Testis (tissue), 2 donors: ENCODE measurements at regions not wholly inside any gene's neighbourhood (a gene's known extent, or its start where the extent isn't known, plus 50 kb on each side); places are given as distances from the start of the nearest gene placed in this dataset.

Source experiments
- DNase-seq: peaks from one replicate; pipeline ENCODE4 v3.0.0-alpha.2; 2019
- H3K27ac ChIP-seq, 2 donors: fragments of 200-600 bp; sonication (generic); one replicate each; pipeline ENCODE4 v1.5.1; 2019
- H3K27me3 ChIP-seq: fragments of 200-600 bp; sonication (generic); one replicate; pipeline ENCODE4 v1.5.1; 2019
- H3K36me3 ChIP-seq: fragments of 200-600 bp; sonication (generic); one replicate; pipeline ENCODE4 v1.5.1; 2017; ENCODE audit warnings: low read depth; ENCODE audit errors: missing control alignments
- H3K4me1 ChIP-seq: fragments of 200-600 bp; sonication (generic); one replicate; pipeline ENCODE4 v1.5.1; 2019
- H3K4me3 ChIP-seq, 2 donors: fragments of 200-600 bp; sonication (generic); one replicate each; pipeline ENCODE4 v1.5.1; 2017 to 2019
- H3K9me3 ChIP-seq: fragments of 200-600 bp; sonication (generic); one replicate; pipeline ENCODE4 v1.5.1; 2017
- CTCF ChIP-seq, 3 experiments: fragments of 450-650 bp in 2 of 3; fragments of 200-600 bp in 1 of 3; sonication (generic) in 1 of 3; IDR thresholded peaks; one replicate each; pipeline ENCODE4 v1.5.1; 2016 to 2019; ENCODE audit warnings: antibody characterized with exemption in 3 of 3, mild to moderate bottlenecking in 2 of 3, moderate library complexity in 1 of 3
- POLR2A ChIP-seq: fragments of 450-650 bp; IDR thresholded peaks from one replicate; pipeline ENCODE4 v1.6.1; 2017; ENCODE audit warnings: antibody characterized with exemption, mild to moderate bottlenecking, moderate library complexity
- WGBS, 2 donors: methylation state at CpG; one replicate each; pipeline ENCODE4 v1.1.5; 2018; 5-methylcytosine and 5-hydroxymethylcytosine counted together
- intact Hi-C: fragments of 100-400 bp; cut with DNase I; formaldehyde crosslinking; loops from one replicate; pipeline ENCODE4 v1.15.1; 2023; ENCODE audit warnings: low total_unique reads

GRCh38 chr14:55949708-55950107 lies 168.5 kb upstream of the PELI2 start:
- no peaks in the 10 kb centered on the region for H3K9me3 ChIP-seq
- no peaks in the 10 kb centered on the region for H3K27me3 ChIP-seq
- H3K4me3 ChIP-seq, result no peak overlapping the region
- H3K4me1 ChIP-seq, result no peaks in the 10 kb centered on the region
- no peak for TF ChIP-seq CTCF (IDR thresholded peaks at IDR 0.05)
- TF ChIP-seq POLR2A, result no peak
- intact Hi-C loops, result no loop called here
- WGBS, 2 donors, result 73 to 81% methylated on average over 3 of the region's 3 CpGs
- H3K27ac ChIP-seq, result no peak overlapping the region
- DNase-seq, result no peak
- no peaks in the 10 kb centered on the region for H3K36me3 ChIP-seq

GRCh38 chr14:55950135-55950534 lies 168.1 kb upstream of the PELI2 start:
- 62 to 67% methylated on average over 7 of the region's 7 CpGs for WGBS, 2 donors
- H3K9me3 ChIP-seq, result no peaks in the 10 kb centered on the region
- TF ChIP-seq POLR2A, result no peak
- no peak for TF ChIP-seq CTCF (IDR thresholded peaks at IDR 0.05)
- no peak overlapping the region for H3K4me3 ChIP-seq
- H3K36me3 ChIP-seq, result no peaks in the 10 kb centered on the region
- intact Hi-C loops, result no loop called here
- no peak overlapping the region for H3K27ac ChIP-seq
- no peaks in the 10 kb centered on the region for H3K4me1 ChIP-seq
- H3K27me3 ChIP-seq, result no peaks in the 10 kb centered on the region
- DNase-seq, result no peak

- DNase-seq, result no peak
- WGBS, 2 donors, result 88 to 95% methylated on average over 7 to 9 of the region's 9 CpGs
- intact Hi-C loops, result no loop called here
- Histone ChIP-seq H3K4me3 (no peak overlapping the region), H3K4me1 (no peaks in the 10 kb centered on the region), H3K9me3 (no peaks in the 10 kb centered on the region), H3K27ac (no peak overlapping the region), H3K27me3 (no peaks in the 10 kb centered on the region), H3K36me3 (no peaks in the 10 kb centered on the region)
- TF ChIP-seq POLR2A (no peak), CTCF (IDR thresholded peaks at IDR 0.05) (no peak)
These were observed 166.6 kb upstream of the PELI2 start for GRCh38 chr14:55951341-55952206.

GRCh38 chr14:55954108-55954507 lies 164.1 kb upstream of the PELI2 start:
- intact Hi-C loops, result no loop called here
- H3K36me3 ChIP-seq, result no peaks in the 10 kb centered on the region
- H3K27ac ChIP-seq, result no peak overlapping the region
- TF ChIP-seq CTCF (IDR thresholded peaks at IDR 0.05) (no peak), POLR2A (no peak)
- H3K4me1 ChIP-seq, result no peaks in the 10 kb centered on the region
- DNase-seq, result no peak
- no peaks in the 10 kb centered on the region for H3K9me3 ChIP-seq
- no peaks in the 10 kb centered on the region for H3K27me3 ChIP-seq
- no peak overlapping the region for H3K4me3 ChIP-seq

GRCh38 chr14:55955175-55955574 lies 163.0 kb upstream of the PELI2 start:
- Histone ChIP-seq H3K9me3 (no peaks in the 10 kb centered on the region), H3K27me3 (no peaks in the 10 kb centered on the region), H3K4me3 (no peak overlapping the region), H3K36me3 (no peaks in the 10 kb centered on the region), H3K4me1 (no peaks in the 10 kb centered on the region), H3K27ac (no peak overlapping the region)
- intact Hi-C loops, result no loop called here
- WGBS, 2 donors, result 59 to 80% methylated on average over 3 of the region's 3 CpGs
- TF ChIP-seq POLR2A (no peak), CTCF (IDR thresholded peaks at IDR 0.05) (no peak)
- no peak for DNase-seq
